ENCODE measurements at regions not wholly inside any gene's neighbourhood (a gene's known extent, or its start where the extent isn't known, plus 50 kb on each side); places are given as distances from the start of the nearest gene placed in this dataset.
"Not testable (repeated sequence)": the region's sequence is repeated elsewhere in the genome, so short reads cannot be mapped to it uniquely, and the experiment has no call there.

DNA sequence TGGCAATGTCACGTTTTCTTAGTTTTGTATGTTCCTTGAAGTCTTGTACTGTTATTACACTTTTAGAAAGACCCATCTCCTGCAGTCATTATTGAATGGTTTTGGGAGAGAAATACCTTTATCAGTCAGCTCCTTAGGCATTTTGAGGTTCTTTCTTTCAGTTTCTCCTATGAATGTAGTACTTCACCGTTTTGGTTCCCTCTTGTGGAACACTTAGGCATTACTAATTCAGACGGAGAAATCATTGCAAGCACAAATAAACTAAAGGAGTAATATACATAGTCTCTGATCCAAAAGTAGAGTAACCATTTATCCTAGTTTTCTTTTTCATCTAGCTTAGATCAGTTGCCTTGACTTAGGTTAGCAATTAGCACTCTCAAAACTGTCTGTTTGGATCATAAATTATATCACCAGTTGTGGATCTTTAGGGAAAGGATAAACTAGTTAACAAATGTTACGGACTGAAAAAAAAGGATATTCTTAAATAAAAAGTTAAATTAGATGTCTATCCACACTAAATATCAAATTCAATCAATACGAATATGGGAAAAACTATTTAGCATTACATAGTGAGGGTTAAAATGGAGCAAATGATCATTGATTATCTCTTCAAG lies 1538.3 kb upstream of the SEL1L start:
- no peak for FAIRE-seq
- Histone ChIP-seq H3K27me3 (ENCODE audit: control insufficient read depth, insufficient read depth, low read length) (no peaks in the 10 kb centered on the region), H3K4me3 (ENCODE audit: low read depth, low read length) (no peak overlapping the region), H3K36me3 (ENCODE audit: control insufficient read depth, insufficient read depth, low read length) (no peaks in the 10 kb centered on the region)
- TF ChIP-seq, protein P1, sequence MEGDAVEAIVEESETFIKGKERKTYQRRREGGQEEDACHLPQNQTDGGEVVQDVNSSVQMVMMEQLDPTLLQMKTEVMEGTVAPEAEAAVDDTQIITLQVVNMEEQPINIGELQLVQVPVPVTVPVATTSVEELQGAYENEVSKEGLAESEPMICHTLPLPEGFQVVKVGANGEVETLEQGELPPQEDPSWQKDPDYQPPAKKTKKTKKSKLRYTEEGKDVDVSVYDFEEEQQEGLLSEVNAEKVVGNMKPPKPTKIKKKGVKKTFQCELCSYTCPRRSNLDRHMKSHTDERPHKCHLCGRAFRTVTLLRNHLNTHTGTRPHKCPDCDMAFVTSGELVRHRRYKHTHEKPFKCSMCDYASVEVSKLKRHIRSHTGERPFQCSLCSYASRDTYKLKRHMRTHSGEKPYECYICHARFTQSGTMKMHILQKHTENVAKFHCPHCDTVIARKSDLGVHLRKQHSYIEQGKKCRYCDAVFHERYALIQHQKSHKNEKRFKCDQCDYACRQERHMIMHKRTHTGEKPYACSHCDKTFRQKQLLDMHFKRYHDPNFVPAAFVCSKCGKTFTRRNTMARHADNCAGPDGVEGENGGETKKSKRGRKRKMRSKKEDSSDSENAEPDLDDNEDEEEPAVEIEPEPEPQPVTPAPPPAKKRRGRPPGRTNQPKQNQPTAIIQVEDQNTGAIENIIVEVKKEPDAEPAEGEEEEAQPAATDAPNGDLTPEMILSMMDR (IDR thresholded peaks at IDR 0.05; ENCODE audit: insufficient read depth, low read length, severe bottlenecking) = peak; percentile 40
- peak; percentile 52 for DNase-seq (ENCODE audit: low read depth)

DNA sequence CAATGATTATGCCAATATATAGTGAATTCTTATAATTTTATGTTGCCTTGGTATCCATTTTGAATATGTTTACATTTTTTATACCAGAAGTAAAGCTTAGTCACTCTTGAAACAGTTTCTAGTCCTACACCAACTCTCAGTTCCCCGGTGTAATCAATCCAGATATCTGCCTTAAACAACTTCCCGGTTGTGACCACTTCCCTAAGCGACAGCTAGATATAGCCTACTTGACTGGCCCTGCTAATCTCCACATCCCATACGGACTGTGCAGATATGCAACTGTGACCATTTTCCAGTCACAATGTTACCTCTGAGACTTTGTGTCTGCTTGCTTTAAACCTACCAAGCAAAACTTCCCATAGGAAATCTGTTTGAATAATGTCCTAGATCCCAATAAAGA lies 1551.5 kb upstream of the SEL1L start:
- H3K36me3 ChIP-seq (ENCODE audit: control insufficient read depth, insufficient read depth, low read length) = no peaks in the 10 kb centered on the region
- DNase-seq (ENCODE audit: low read depth) (no peak), FAIRE-seq (no peak)
- no peak overlapping the region for H3K4me3 ChIP-seq (ENCODE audit: low read depth, low read length)
- TF ChIP-seq, protein P1 (IDR thresholded peaks at IDR 0.05; ENCODE audit: insufficient read depth, low read length, severe bottlenecking) = no peak
- H3K27me3 ChIP-seq (ENCODE audit: control insufficient read depth, insufficient read depth, low read length) = no peaks in the 10 kb centered on the region

DNA sequence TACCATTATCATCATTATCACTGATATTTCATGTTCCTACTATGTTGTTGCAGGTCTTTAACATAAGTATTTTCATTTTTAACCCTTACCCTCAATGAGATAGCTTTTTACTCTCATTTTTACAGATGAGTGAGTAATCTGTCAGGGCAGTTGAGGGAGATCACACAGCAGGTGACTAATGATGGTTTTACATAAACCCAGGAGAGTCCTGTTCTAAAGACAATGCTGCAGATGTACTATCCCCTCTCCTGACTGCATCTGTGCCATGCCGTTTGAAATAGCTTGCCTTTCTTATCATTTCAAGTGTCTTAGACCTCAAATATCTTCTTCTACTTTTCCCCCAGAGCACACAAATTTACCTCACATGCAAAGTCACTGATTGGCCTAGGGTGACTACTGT lies 1552.1 kb upstream of the SEL1L start:
- no peak for FAIRE-seq
- TF ChIP-seq, protein P1 (IDR thresholded peaks at IDR 0.05; ENCODE audit: insufficient read depth, low read length, severe bottlenecking) = no peak

DNA sequence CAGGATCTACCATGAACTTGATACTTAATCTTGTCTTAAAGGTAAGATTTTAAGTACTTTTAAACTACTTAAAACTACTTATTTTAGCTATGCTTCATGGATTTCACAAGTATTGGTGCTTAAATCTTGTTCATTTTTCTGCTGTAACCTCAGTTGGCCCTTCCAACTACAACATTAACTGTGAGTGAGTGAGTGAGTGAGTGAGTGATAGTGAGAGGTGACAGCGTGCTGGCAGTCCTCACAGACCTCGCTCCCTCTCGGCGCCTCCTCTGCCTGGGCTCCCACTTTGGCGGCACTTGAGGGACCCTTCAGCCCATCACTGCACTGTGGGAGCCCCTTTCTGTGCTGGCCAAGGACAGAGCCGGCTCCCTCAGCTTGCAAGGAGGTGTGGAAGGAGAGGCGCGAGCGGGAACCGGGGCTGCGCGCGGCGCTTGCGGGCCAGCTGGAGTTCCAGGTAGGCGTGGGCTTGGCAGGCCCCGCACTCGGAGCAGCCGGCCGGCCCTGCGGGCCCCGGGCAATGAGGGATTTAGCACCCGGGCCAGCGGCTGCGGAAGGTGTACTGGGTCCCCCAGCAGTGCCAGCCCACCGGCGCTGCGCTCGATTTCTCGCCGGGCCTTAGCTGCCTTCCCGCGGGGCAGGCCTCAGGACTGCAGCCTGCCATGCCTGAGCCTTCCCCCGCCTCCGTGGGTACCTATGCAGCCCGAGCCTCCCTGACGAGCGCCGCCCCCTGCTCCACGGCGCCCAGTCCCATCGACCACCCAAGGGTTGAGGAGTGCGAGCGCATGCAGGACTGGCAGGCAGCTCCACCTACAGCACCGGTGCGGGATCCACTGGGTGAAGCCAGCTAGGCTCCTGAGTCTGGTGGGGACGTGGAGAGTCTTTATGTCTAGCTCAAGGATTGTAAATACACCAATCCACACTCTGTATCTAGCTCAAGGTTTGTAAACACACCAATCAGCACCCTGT lies 1558.6 kb upstream of the SEL1L start:
- not testable (repeated sequence) for H3K27me3 ChIP-seq (ENCODE audit: control insufficient read depth, insufficient read depth, low read length); FAIRE-seq

More for the DNA sequence above, 1552.1 kb upstream of the SEL1L start:
- peak; percentile 4 for DNase-seq (ENCODE audit: low read depth)
- H3K27me3 ChIP-seq (ENCODE audit: control insufficient read depth, insufficient read depth, low read length) = no peaks in the 10 kb centered on the region
- no peak overlapping the region for H3K4me3 ChIP-seq (ENCODE audit: low read depth, low read length)
- H3K36me3 ChIP-seq (ENCODE audit: control insufficient read depth, insufficient read depth, low read length) = no peaks in the 10 kb centered on the region

DNA sequence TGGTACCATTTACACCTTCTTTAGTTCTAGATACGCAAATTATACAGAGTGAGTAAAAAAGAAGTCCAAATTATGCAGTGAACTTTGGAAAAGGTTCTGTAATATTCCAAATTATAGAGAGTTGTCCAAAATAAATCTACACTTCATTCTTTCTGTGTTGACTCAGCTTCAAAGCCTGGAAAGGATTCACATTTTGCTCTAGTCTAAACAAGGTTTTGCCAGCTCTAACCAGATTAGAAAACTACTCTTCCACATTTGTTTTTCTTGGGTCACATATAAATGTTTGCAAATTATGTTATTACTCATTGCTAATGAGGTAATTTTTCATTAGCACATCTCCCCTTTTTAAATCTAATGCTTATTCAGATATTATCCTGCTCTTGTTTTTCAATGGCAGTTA lies 1562.4 kb upstream of the SEL1L start:
- no peaks in the 10 kb centered on the region for H3K27me3 ChIP-seq (ENCODE audit: control insufficient read depth, insufficient read depth, low read length)
- TF ChIP-seq, protein P1 (IDR thresholded peaks at IDR 0.05; ENCODE audit: insufficient read depth, low read length, severe bottlenecking) = no peak
- FAIRE-seq (no peak), DNase-seq (ENCODE audit: low read depth) (no peak)
- no peaks in the 10 kb centered on the region for H3K36me3 ChIP-seq (ENCODE audit: control insufficient read depth, insufficient read depth, low read length)
- no peak overlapping the region for H3K4me3 ChIP-seq (ENCODE audit: low read depth, low read length)

More for the DNA sequence above, 1558.6 kb upstream of the SEL1L start:
- H3K36me3 ChIP-seq (ENCODE audit: control insufficient read depth, insufficient read depth, low read length); DNase-seq (ENCODE audit: low read depth); H3K4me3 ChIP-seq (ENCODE audit: low read depth, low read length): not testable (repeated sequence)

DNA sequence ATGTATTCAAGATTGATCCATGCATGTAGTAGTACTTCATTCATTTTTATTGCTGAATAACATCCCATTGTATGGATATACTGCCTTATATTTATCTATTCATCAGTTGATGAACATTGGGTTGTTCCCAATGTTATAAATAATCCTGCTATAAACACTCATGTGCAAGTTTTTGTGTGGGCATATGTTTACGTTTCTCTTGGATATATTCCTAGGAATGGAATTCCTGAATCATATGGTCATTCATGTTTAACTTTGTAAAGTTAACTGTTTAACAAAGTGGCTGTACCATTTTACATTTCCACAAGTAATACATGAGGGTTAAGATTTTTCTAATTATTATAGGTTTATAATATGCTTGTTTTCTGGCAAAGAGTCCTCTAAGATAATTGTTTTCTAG lies 1568.2 kb upstream of the SEL1L start:
- TF ChIP-seq, protein P1 (IDR thresholded peaks at IDR 0.05; ENCODE audit: insufficient read depth, low read length, severe bottlenecking) = no peak
- no peaks in the 10 kb centered on the region for H3K36me3 ChIP-seq (ENCODE audit: control insufficient read depth, insufficient read depth, low read length)

More for the DNA sequence above, 1568.2 kb upstream of the SEL1L start:
- Histone ChIP-seq H3K4me3 (ENCODE audit: low read depth, low read length) (no peak overlapping the region), H3K27me3 (ENCODE audit: control insufficient read depth, insufficient read depth, low read length) (no peaks in the 10 kb centered on the region)
- DNase-seq (ENCODE audit: low read depth) (no peak), FAIRE-seq (no peak)
